Calu3 (cell line): ENCODE measurements at regions not wholly inside any gene's neighbourhood (a gene's known extent, or its start where the extent isn't known, plus 50 kb on each side); places are given as distances from the start of the nearest gene placed in this dataset.
A peak's percentile ranks its signal among the peaks of the same experiment; 100 is the strongest.

ENCODE experiments used
- BruUV-seq: library from RNA; stranded (reverse); fragments of 400-500 nt; replicated peaks from 2 replicates; lab custom pipeline; 2021; lab: Mats Ljungman, UMichigan
- CTCF ChIA-PET: fragments of 300-600 bp; sonication (Branson Sonifier 250); formaldehyde crosslinking; loops from one replicate; lab custom pipeline; 2022; ENCODE audit warnings: antibody characterized with exemption; lab: Charles Lee
- DNase-seq: peaks from one replicate; pipeline ENCODE4 v3.0.0; 2022
- H3K27ac Mint-ChIP-seq: one replicate; pipeline ENCODE4 v1.8.0; 2022; ENCODE audit warnings: mixed read lengths; ENCODE audit not compliant: unreplicated experiment
- H3K27me3 Mint-ChIP-seq: one replicate; pipeline ENCODE4 v1.8.0; 2022; ENCODE audit warnings: mixed read lengths; ENCODE audit not compliant: unreplicated experiment
- H3K36me3 Mint-ChIP-seq: one replicate; pipeline ENCODE4 v1.8.0; 2022; ENCODE audit warnings: mild to moderate bottlenecking, moderate library complexity, mixed read lengths; ENCODE audit not compliant: insufficient read depth, unreplicated experiment
- H3K4me1 Mint-ChIP-seq: one replicate; pipeline ENCODE4 v1.8.0; 2022; ENCODE audit warnings: mild to moderate bottlenecking, low read depth, mixed read lengths; ENCODE audit not compliant: unreplicated experiment
- H3K4me3 Mint-ChIP-seq: one replicate; pipeline ENCODE4 v1.8.0; 2022; ENCODE audit warnings: mild to moderate bottlenecking, low read depth, moderate library complexity, mixed read lengths; ENCODE audit not compliant: unreplicated experiment
- H3K9me3 Mint-ChIP-seq: one replicate; pipeline ENCODE4 v1.8.0; 2022; ENCODE audit warnings: low read depth, mixed read lengths; ENCODE audit not compliant: unreplicated experiment
- intact Hi-C: fragments of 100-400 bp; cut with micrococcal nuclease; formaldehyde crosslinking; loops from one replicate; pipeline ENCODE4 v1.10.0; 2022; ENCODE audit not compliant: unreplicated experiment
- TF ChIP-seq, protein P1 (sequence below): fragments of 200-600 bp; IDR thresholded peaks from one replicate; pipeline ENCODE4 v1.8.0; 2022; ENCODE audit warnings: antibody characterized with exemption; ENCODE audit not compliant: unreplicated experiment

DNA sequence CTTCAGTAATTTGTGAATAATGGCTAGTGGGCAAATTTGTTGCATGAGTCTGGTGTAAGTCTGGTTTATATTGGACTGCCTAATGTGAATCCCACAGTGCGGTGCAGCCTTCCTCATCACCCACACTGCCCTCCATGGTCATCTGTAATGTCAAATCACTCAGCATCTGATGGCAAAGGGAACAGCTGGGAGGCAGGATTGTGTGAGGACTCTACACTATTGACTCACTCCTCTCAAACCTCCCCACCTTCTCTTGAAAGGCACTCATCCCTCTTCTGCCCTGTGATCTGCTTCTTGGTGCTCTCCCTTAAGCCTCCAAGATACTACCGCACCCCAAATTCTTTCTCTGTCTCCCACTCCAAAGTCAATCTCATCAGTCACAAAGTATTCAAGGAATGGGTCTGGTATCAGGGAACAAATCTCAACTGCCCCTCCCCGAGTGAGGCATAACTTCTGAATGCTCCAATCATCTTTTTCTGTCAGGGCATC is 146.0 kb upstream of the BEND6 start:
- intact Hi-C loops = no loop called here
- H3K9me3 Mint-ChIP-seq = no peaks in the 10 kb centered on the region
- TF ChIP-seq, protein P1, sequence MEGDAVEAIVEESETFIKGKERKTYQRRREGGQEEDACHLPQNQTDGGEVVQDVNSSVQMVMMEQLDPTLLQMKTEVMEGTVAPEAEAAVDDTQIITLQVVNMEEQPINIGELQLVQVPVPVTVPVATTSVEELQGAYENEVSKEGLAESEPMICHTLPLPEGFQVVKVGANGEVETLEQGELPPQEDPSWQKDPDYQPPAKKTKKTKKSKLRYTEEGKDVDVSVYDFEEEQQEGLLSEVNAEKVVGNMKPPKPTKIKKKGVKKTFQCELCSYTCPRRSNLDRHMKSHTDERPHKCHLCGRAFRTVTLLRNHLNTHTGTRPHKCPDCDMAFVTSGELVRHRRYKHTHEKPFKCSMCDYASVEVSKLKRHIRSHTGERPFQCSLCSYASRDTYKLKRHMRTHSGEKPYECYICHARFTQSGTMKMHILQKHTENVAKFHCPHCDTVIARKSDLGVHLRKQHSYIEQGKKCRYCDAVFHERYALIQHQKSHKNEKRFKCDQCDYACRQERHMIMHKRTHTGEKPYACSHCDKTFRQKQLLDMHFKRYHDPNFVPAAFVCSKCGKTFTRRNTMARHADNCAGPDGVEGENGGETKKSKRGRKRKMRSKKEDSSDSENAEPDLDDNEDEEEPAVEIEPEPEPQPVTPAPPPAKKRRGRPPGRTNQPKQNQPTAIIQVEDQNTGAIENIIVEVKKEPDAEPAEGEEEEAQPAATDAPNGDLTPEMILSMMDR = no peak
- peak; percentile 31 for DNase-seq
- no TSS peak for BruUV-seq
- H3K4me1 Mint-ChIP-seq = peaks cover 51% of the 10 kb centered on the region
- peaks cover 5% of the 10 kb centered on the region for H3K36me3 Mint-ChIP-seq
- peak overlapping the region; percentile 3 for H3K4me3 Mint-ChIP-seq
- CTCF ChIA-PET = interaction anchor here (1.3 to 2.1 kb wide), 3 partner anchors 10 to 43 kb away, joined by 5 to 10 read pairs (median 6); no protein-coding TSS in a partner anchor
- H3K27me3 Mint-ChIP-seq = no peaks in the 10 kb centered on the region
- H3K27ac Mint-ChIP-seq = peak overlapping the region; percentile 5

DNA sequence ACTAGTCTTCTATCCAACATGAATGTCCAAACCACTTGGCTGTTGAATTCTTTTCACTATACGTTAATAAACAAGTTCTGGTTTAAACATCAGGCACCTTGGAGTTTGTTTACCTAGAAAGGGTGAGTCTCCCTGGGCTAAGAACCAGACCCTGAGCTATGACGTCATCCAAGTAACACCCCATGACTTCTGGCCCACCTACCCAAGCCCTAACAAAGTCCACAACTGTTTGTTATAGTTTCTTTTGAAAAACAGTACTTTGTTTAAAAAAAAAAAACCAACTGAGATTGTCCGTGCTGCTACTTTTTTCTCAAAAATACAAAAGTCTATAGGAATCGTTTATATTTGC is 146.9 kb upstream of the BEND6 start:
- peaks cover 60% of the 10 kb centered on the region for H3K4me1 Mint-ChIP-seq
- H3K4me3 Mint-ChIP-seq = no peak overlapping the region
- intact Hi-C loops = no loop called here
- TF ChIP-seq, protein P1 = no peak
- peaks cover 5% of the 10 kb centered on the region for H3K36me3 Mint-ChIP-seq
- H3K27ac Mint-ChIP-seq = peak overlapping the region; percentile 68
- no peaks in the 10 kb centered on the region for H3K9me3 Mint-ChIP-seq
- no peaks in the 10 kb centered on the region for H3K27me3 Mint-ChIP-seq
- no peak for DNase-seq
- CTCF ChIA-PET = interaction anchor here (1.3 to 2.1 kb wide), 3 partner anchors 9 to 43 kb away, joined by 5 to 10 read pairs (median 6); no protein-coding TSS in a partner anchor
- BruUV-seq = no TSS peak

DNA sequence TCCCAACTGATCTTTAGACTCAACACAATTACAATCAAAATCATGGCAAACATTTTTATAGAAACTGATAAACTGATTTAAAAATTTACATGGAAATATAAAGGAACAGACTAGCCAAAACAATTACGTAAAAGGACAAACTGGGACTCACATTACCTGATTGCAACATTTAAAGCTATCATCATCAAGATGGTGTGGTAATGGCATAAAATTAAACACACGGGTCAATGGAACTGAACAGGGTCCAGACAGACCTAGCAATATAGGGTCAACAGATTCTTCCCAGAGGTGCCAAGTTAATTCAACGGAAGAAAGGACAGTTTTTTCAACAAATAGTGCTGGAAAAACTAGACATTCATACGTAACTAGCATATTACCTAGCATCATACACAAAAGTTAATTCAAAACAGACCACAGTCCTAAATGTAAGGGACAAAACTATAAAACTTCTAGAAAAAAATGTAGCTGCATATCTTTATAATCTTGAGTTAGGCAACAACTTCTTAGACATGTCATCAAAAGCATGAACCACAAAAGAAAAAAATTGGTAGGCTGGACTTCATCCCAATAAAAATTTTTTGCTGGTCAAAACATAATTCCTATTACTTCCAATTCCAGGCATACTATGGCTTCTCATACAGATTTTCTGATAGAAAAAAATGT is 147.4 kb upstream of the BEND6 start:
- peak overlapping the region; percentile 68 for H3K27ac Mint-ChIP-seq

DNA sequence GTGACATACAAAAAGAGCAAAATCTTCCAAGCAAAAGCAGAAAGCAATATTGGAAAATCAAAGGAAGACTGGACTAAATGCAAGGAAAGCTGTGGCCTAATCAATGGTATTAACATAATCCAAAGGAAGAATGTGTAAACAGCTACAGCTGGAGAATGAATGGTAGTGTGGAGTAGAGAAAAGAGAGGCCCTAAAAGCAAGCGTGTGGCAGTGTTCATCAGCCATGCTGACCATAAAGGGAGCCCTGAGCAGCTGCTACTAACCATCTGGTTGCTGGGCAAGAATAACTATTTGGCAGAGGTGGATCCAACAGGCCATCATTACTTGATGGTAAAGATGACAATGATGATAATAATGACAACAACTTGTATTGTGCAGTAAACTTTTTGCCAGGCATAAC is 148.5 kb upstream of the BEND6 start:
- Mint-ChIP-seq H3K4me1 (peaks cover 66% of the 10 kb centered on the region), H3K27ac (no peak overlapping the region)
- CTCF ChIA-PET = no interaction called here

More for the DNA sequence above, 147.4 kb upstream of the BEND6 start:
- TF ChIP-seq, protein P1 = no peak
- no peaks in the 10 kb centered on the region for H3K9me3 Mint-ChIP-seq
- DNase-seq = no peak
- intact Hi-C loops = no loop called here
- CTCF ChIA-PET = interaction anchor here (2.1 kb wide), 1 partner anchor 44 kb away, joined by 6 read pairs; no protein-coding TSS in a partner anchor
- H3K4me3 Mint-ChIP-seq = no peak overlapping the region
- H3K27me3 Mint-ChIP-seq = no peaks in the 10 kb centered on the region
- BruUV-seq = no TSS peak
- H3K4me1 Mint-ChIP-seq = peaks cover 65% of the 10 kb centered on the region
- H3K36me3 Mint-ChIP-seq = peaks cover 5% of the 10 kb centered on the region

More for the DNA sequence above, 148.5 kb upstream of the BEND6 start:
- Mint-ChIP-seq H3K36me3 (peaks cover 5% of the 10 kb centered on the region), H3K9me3 (no peaks in the 10 kb centered on the region), H3K27me3 (no peaks in the 10 kb centered on the region), H3K4me3 (no peak overlapping the region)
- BruUV-seq = no TSS peak
- DNase-seq = no peak
- TF ChIP-seq, protein P1 = no peak
- intact Hi-C loops = no loop called here
